OCI-LY1 (cell line): ENCODE measurements at regions not wholly inside any gene's neighbourhood (a gene's known extent, or its start where the extent isn't known, plus 50 kb on each side); places are given as distances from the start of the nearest gene placed in this dataset.

Experiments used
- H2AFZ ChIP-seq: fragments of 200-600 bp; sonication (generic), shearing (Covaris generic); 2 replicates; pipeline ENCODE4 v1.6.0; 2014; ENCODE audit warnings: antibody characterized with exemption, mild to moderate bottlenecking, low read length
- H3F3A ChIP-seq: fragments of 200-600 bp; sonication (generic), shearing (Covaris generic); 2 replicates; pipeline ENCODE4 v1.6.0; 2014; ENCODE audit warnings: mild to moderate bottlenecking, antibody characterized with exemption, low read length, moderate library complexity; ENCODE audit not compliant: insufficient read depth
- H3K27ac ChIP-seq: fragments of 200-600 bp; sonication (generic); 2 replicates; pipeline ENCODE4 v1.5.1; 2014; ENCODE audit warnings: low read length, mixed run types, mild to moderate bottlenecking, low read depth; ENCODE audit not compliant: poor library complexity, severe bottlenecking
- H3K27me3 ChIP-seq: fragments of 200-600 bp; sonication (generic); 2 replicates; pipeline ENCODE4 v1.6.0; 2014; ENCODE audit warnings: antibody characterized with exemption, mild to moderate bottlenecking, low read length, moderate library complexity; ENCODE audit not compliant: insufficient read depth
- H3K36me3 ChIP-seq: fragments of 200-600 bp; sonication (generic); 2 replicates; pipeline ENCODE4 v1.6.1; 2014; ENCODE audit warnings: mild to moderate bottlenecking, antibody characterized with exemption, low read length, moderate library complexity, mixed read lengths; ENCODE audit not compliant: insufficient read depth
- H3K4me1 ChIP-seq: fragments of 200-600 bp; sonication (generic); 2 replicates; pipeline ENCODE4 v1.5.1; 2014; ENCODE audit warnings: mild to moderate bottlenecking, low read length, moderate library complexity; ENCODE audit not compliant: insufficient read depth, severe bottlenecking
- H3K4me2 ChIP-seq: fragments of 200-600 bp; sonication (generic), shearing (Covaris generic); 2 replicates; pipeline ENCODE4 v1.6.1; 2014; ENCODE audit warnings: low read length
- H3K4me3 ChIP-seq: fragments of 200-600 bp; sonication (generic); 2 replicates; pipeline ENCODE4 v1.5.1; 2014; ENCODE audit warnings: low read length, low read depth, mild to moderate bottlenecking, mixed read lengths; ENCODE audit not compliant: poor library complexity, severe bottlenecking
- H3K79me2 ChIP-seq: fragments of 200-600 bp; shearing (Covaris generic); 2 replicates; pipeline ENCODE4 v1.6.1; 2016; ENCODE audit warnings: mixed run types, low read length, mixed read lengths; ENCODE audit not compliant: insufficient read depth
- H3K9ac ChIP-seq: fragments of 200-600 bp; sonication (generic), shearing (Covaris generic); 2 replicates; pipeline ENCODE4 v1.6.1; 2014; ENCODE audit warnings: mild to moderate bottlenecking, low read length, mixed read lengths
- H3K9me2 ChIP-seq: fragments of 200-600 bp; sonication (generic), shearing (Covaris generic); 2 replicates; pipeline ENCODE4 v1.6.1; 2014; ENCODE audit warnings: low read depth, mild to moderate bottlenecking, low read length, mixed read lengths
- H3K9me3 ChIP-seq: fragments of 200-600 bp; shearing (Covaris generic); 2 replicates; pipeline ENCODE4 v1.6.1; 2014; ENCODE audit warnings: low read length, mixed read lengths
- H4K20me1 ChIP-seq: fragments of 200-600 bp; sonication (generic), shearing (Covaris generic); 2 replicates; pipeline ENCODE4 v1.6.0; 2016; ENCODE audit warnings: mild to moderate bottlenecking, low read length; ENCODE audit not compliant: insufficient read depth
- EZH2 ChIP-seq: fragments of 200-600 bp; sonication (generic), shearing (Covaris generic); IDR thresholded peaks from 2 replicates; pipeline ENCODE4 v1.8.0; 2017; ENCODE audit warnings: borderline replicate concordance, mixed run types, mild to moderate bottlenecking, antibody characterized with exemption, low read length, moderate library complexity, mixed read lengths
- TF ChIP-seq, protein P1 (sequence below): fragments of 200-600 bp; sonication (generic), shearing (Covaris generic); IDR thresholded peaks from 2 replicates; pipeline ENCODE4 v1.5.1; 2017; ENCODE audit warnings: mild to moderate bottlenecking, antibody characterized with exemption, low read length, moderate library complexity, mixed read lengths

DNA sequence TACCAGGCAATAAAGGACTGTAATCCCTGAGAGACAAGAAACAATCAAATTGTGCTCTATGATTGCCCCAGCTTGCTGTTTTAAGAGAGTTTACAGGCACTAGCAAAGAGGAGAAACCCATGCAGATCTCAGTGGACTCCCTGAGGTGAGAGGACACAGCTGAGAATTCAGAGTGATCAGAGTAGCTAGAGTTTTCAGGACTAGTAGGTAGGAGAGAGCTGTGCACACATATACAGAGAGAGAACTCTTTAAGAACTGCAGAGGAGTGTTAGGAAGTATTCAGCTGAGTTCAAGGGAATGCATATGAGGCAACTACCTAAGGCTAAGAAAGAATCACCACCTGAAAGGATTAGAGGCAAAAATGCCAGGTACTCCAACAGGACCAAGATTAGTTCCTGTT lies 904.8 kb downstream of the CDH8 start:
- no peaks in the 10 kb centered on the region for H3K36me3 ChIP-seq
- H3K4me3 ChIP-seq, result no peak overlapping the region
- no peaks in the 10 kb centered on the region for H3K4me1 ChIP-seq
- H4K20me1 ChIP-seq, result no peaks in the 10 kb centered on the region
- no peak for TF ChIP-seq EZH2
- TF ChIP-seq, protein P1, sequence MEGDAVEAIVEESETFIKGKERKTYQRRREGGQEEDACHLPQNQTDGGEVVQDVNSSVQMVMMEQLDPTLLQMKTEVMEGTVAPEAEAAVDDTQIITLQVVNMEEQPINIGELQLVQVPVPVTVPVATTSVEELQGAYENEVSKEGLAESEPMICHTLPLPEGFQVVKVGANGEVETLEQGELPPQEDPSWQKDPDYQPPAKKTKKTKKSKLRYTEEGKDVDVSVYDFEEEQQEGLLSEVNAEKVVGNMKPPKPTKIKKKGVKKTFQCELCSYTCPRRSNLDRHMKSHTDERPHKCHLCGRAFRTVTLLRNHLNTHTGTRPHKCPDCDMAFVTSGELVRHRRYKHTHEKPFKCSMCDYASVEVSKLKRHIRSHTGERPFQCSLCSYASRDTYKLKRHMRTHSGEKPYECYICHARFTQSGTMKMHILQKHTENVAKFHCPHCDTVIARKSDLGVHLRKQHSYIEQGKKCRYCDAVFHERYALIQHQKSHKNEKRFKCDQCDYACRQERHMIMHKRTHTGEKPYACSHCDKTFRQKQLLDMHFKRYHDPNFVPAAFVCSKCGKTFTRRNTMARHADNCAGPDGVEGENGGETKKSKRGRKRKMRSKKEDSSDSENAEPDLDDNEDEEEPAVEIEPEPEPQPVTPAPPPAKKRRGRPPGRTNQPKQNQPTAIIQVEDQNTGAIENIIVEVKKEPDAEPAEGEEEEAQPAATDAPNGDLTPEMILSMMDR, result no peak
- H3K9me3 ChIP-seq, result no peaks in the 10 kb centered on the region
- H3K27ac ChIP-seq, result no peak overlapping the region
- no peaks in the 10 kb centered on the region for H3K79me2 ChIP-seq
- H2AFZ ChIP-seq, result no peak overlapping the region
- no peak overlapping the region for H3K4me2 ChIP-seq
- H3K9me2 ChIP-seq, result no peaks in the 10 kb centered on the region
- no peaks in the 10 kb centered on the region for H3F3A ChIP-seq
- H3K9ac ChIP-seq, result no peak overlapping the region
- H3K27me3 ChIP-seq, result no peaks in the 10 kb centered on the region

DNA sequence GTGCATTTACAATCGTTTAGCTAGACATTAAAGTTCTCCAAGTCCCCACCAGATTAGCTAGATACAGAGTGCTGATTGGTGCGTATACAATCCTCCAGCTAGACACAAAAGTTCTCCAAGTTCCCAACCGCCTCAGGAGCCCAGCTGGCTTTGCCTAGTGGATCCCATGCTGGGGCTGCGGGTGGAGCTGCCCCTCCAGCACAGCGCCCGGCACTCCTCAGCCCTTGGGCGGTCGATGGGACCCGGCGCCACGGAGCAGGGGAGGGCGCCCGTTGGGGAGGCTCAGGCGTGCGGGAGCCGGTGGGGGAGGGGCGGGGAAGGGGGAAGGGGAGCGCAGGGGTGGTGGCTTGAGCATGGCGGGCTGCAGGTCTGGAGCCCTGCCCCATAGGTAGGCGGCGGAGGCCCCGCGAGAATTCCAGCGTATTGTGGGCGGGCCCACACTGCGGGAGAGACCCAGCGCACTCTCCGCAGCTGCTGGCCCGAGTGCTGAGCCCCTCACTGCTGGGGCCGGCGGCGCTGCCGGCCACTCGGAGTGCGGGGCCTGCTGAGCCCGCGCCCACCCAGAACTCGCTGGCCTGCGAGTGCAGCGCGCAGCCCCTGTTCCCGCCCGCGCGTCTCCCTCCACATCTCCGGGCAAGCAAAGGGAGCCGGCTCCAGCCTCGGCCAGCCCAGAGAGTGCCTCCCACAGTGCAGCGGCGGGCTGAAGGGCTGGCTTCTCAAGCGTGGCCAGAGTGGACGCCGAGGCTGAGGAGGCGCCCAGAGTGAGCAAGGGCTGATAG lies 907.5 kb downstream of the CDH8 start:
- Histone ChIP-seq H3K4me1 (no peaks in the 10 kb centered on the region), H3F3A (no peaks in the 10 kb centered on the region), H3K9me2 (no peaks in the 10 kb centered on the region), H3K4me3 (no peak overlapping the region), H2AFZ (no peak overlapping the region), H3K27ac (no peak overlapping the region), H3K4me2 (no peak overlapping the region), H4K20me1 (no peaks in the 10 kb centered on the region), H3K9me3 (no peaks in the 10 kb centered on the region), H3K36me3 (no peaks in the 10 kb centered on the region), H3K79me2 (no peaks in the 10 kb centered on the region), H3K9ac (no peak overlapping the region), H3K27me3 (no peaks in the 10 kb centered on the region)
- TF ChIP-seq EZH2, result no peak
- TF ChIP-seq, protein P1, result no peak

DNA sequence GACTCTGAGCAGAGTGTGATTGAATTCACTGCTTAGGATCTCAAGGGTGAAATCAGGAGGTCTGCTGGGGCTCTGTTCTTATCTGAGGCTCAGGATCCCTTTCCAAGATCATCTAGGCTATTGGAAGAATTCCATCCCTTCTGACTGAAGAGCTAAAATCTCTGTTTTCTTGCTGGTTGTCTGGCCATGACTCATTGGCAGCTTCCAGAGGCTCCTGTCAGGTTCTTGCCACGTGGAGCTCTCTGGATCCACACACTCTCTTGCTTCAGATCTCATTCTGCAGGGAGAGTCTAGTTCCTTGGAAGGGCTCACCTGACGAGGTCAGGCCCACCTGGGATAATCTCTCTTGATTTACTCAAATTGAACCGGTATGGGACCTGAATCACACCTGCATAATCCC lies 930.7 kb downstream of the CDH8 start:
- Histone ChIP-seq H3K9ac (no peak overlapping the region), H3K27me3 (no peaks in the 10 kb centered on the region), H3K79me2 (no peaks in the 10 kb centered on the region), H3K36me3 (no peaks in the 10 kb centered on the region), H3K9me3 (no peaks in the 10 kb centered on the region), H2AFZ (no peak overlapping the region), H3K4me2 (no peak overlapping the region), H3K27ac (no peak overlapping the region), H3K4me1 (no peaks in the 10 kb centered on the region), H4K20me1 (no peaks in the 10 kb centered on the region), H3K4me3 (no peak overlapping the region), H3F3A (no peaks in the 10 kb centered on the region), H3K9me2 (no peaks in the 10 kb centered on the region)
- TF ChIP-seq EZH2, result no peak
- TF ChIP-seq, protein P1, result no peak
